Testis (tissue), 2 donors: ENCODE measurements at regions not wholly inside any gene's neighbourhood (a gene's known extent, or its start where the extent isn't known, plus 50 kb on each side); places are given as distances from the start of the nearest gene placed in this dataset.

ENCODE experiments used
- DNase-seq: peaks from one replicate; pipeline ENCODE4 v3.0.0-alpha.2; 2019
- H3K27ac ChIP-seq, 2 donors: fragments of 200-600 bp; sonication (generic); one replicate each; pipeline ENCODE4 v1.5.1; 2019
- H3K27me3 ChIP-seq: fragments of 200-600 bp; sonication (generic); one replicate; pipeline ENCODE4 v1.5.1; 2019
- H3K36me3 ChIP-seq: fragments of 200-600 bp; sonication (generic); one replicate; pipeline ENCODE4 v1.5.1; 2017; ENCODE audit warnings: low read depth; ENCODE audit errors: missing control alignments
- H3K4me1 ChIP-seq: fragments of 200-600 bp; sonication (generic); one replicate; pipeline ENCODE4 v1.5.1; 2019
- H3K4me3 ChIP-seq, 2 donors: fragments of 200-600 bp; sonication (generic); one replicate each; pipeline ENCODE4 v1.5.1; 2017 to 2019
- H3K9me3 ChIP-seq: fragments of 200-600 bp; sonication (generic); one replicate; pipeline ENCODE4 v1.5.1; 2017
- CTCF ChIP-seq, 3 experiments: fragments of 450-650 bp in 2 of 3; fragments of 200-600 bp in 1 of 3; sonication (generic) in 1 of 3; IDR thresholded peaks; one replicate each; pipeline ENCODE4 v1.5.1; 2016 to 2019; ENCODE audit warnings: antibody characterized with exemption in 3 of 3, mild to moderate bottlenecking in 2 of 3, moderate library complexity in 1 of 3
- POLR2A ChIP-seq: fragments of 450-650 bp; IDR thresholded peaks from one replicate; pipeline ENCODE4 v1.6.1; 2017; ENCODE audit warnings: antibody characterized with exemption, mild to moderate bottlenecking, moderate library complexity
- WGBS, 2 donors: methylation state at CpG; one replicate each; pipeline ENCODE4 v1.1.5; 2018; 5-methylcytosine and 5-hydroxymethylcytosine counted together
- intact Hi-C: fragments of 100-400 bp; cut with DNase I; formaldehyde crosslinking; loops from one replicate; pipeline ENCODE4 v1.15.1; 2023; ENCODE audit warnings: low total_unique reads

DNA sequence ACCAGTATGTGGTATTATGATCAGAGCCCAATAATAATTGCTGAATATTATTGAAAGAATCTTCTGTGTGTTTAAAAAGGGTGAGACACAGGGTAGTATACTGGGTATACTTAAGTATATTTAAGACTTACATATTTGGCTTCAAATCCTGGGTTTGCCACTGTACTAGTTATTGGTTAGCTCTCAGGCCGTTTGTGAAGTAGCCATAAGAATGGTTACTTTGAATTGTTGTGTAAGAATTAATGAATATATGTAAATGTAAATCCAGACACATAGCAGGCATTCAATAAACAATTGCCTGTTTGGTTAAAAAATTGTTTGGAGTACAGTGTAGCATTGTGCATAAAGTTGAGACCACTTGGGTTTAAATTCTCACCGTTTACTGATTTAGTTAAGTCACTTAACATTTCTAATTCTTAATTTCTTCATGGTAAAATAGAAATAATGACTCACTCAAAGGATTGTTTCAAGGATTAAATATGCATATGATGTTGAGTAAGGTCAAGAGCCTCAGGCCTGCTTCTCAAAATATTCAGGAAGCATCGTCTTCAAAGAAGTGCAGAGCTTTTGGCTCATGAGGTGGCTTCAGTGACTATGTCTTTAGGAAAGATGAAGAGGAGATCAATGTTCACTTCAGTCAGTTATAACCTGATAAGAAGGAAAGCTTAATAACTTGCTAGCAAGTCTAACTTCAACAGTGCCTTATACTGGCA is 207.9 kb upstream of the NT5C1B start:
- intact Hi-C loops: no loop called here
- WGBS, 2 donors: 95 to 98% methylated on average over 3 of the region's 3 CpGs
- Histone ChIP-seq H3K27me3 (no peaks in the 10 kb centered on the region), H3K9me3 (no peaks in the 10 kb centered on the region), H3K4me1 (no peaks in the 10 kb centered on the region), H3K27ac (no peak overlapping the region), H3K36me3 (no peaks in the 10 kb centered on the region), H3K4me3 (no peak overlapping the region)
- TF ChIP-seq CTCF (IDR thresholded peaks at IDR 0.05) (no peak), POLR2A (no peak)
- DNase-seq: no peak

DNA sequence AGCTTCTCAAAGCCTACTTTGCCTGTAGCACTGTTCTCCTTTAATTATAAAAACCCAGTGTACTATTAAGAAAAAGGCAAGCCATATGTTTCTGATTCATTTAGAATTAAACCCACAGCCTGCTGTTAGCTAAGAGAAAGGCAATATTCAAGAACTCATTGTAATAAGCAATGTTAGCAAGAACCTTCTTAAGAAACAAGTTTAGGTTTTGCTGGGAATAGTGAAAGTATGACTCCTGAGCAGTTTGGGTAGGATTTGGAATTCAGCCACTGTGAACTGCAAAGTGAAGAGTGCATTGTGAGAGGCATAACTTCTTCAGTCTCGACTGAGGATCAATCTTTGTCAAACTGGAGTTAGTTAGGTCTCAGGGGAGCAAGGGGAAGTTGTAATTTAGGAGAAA is 206.5 kb upstream of the NT5C1B start:
- Histone ChIP-seq H3K27ac (no peak overlapping the region), H3K27me3 (no peaks in the 10 kb centered on the region), H3K36me3 (no peaks in the 10 kb centered on the region), H3K9me3 (no peaks in the 10 kb centered on the region), H3K4me1 (no peaks in the 10 kb centered on the region), H3K4me3 (no peak overlapping the region)
- DNase-seq: no peak
- TF ChIP-seq CTCF (IDR thresholded peaks at IDR 0.05) (no peak), POLR2A (no peak)
- intact Hi-C loops: no loop called here
- WGBS, 2 donors: 41% methylated on average over 1 of the region's 1 CpG

- Histone ChIP-seq H3K36me3 (no peaks in the 10 kb centered on the region), H3K9me3 (no peaks in the 10 kb centered on the region), H3K4me3 (no peak overlapping the region), H3K27ac (no peak overlapping the region), H3K27me3 (no peaks in the 10 kb centered on the region), H3K4me1 (no peaks in the 10 kb centered on the region)
- 82 to 90% methylated on average over 6 of the region's 6 CpGs for WGBS, 2 donors
- intact Hi-C loops: no loop called here
- TF ChIP-seq CTCF (IDR thresholded peaks at IDR 0.05) (no peak), POLR2A (no peak)
- no peak for DNase-seq
These were observed 203.3 kb upstream of the NT5C1B start for GRCh38 chr2:18792684-18793083.

DNA sequence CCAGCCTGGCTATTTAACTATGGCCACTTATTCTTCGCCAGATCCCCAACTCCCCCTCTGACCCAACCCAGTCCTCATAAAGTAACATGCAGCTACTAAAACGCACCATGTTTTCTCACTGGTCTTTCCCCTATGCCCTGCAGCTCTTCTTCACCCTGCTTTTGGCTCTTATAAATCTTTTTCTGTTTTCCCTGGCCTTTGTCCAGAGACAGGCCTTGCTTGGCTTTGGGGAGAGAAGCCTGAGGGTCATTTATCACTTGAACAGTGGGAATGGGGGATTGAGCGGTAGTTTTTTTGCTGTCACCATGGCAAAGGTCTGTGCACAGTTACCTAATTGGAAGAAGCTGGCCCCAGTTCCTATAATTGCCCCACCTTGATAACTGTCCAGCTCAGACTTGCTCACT is 202.9 kb upstream of the NT5C1B start:
- 71 to 72% methylated on average over 3 of the region's 3 CpGs for WGBS, 2 donors
- no peaks in the 10 kb centered on the region for H3K4me1 ChIP-seq
- TF ChIP-seq POLR2A: no peak
- TF ChIP-seq CTCF (IDR thresholded peaks at IDR 0.05): no peak
- H3K27ac ChIP-seq: no peak overlapping the region
- H3K4me3 ChIP-seq: no peak overlapping the region
- intact Hi-C loops: no loop called here
- no peaks in the 10 kb centered on the region for H3K9me3 ChIP-seq
- H3K36me3 ChIP-seq: no peaks in the 10 kb centered on the region
- DNase-seq: no peak
- H3K27me3 ChIP-seq: no peaks in the 10 kb centered on the region

DNA sequence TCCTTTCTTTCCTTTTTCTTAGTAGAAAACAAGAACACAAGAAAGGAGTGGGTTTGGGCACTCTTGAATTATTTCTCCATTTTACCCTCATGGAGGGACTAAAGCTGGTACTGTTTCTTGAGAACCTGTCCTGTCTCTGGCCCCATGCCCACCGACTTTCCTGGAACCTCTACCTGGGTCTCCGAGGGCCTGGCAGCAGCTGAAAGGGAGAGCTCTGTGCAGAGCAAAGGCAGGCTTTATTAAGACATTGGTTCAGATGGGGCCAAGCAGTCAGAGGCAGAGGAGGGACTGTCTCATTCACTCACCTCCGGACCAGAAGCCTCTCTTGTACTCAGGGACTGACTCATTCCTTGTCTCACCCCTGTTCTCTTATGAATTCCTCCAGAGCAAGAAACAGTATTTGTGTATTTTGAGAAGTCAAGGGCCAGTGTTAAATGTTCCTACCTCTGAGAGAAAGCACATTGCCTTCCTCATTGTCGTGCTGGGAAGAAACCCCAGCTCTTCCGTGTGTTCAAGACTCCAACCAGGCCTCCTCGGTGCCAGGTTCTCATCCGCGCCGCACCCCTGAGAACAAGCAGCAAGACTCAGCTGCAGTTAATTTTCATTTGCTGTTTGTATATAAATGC is 201.9 kb upstream of the NT5C1B start:
- no peaks in the 10 kb centered on the region for H3K36me3 ChIP-seq
- no peaks in the 10 kb centered on the region for H3K27me3 ChIP-seq
- DNase-seq: no peak
- no peaks in the 10 kb centered on the region for H3K9me3 ChIP-seq
- H3K27ac ChIP-seq: no peak overlapping the region
- TF ChIP-seq CTCF (IDR thresholded peaks at IDR 0.05) (no peak), POLR2A (no peak)
- intact Hi-C loops: no loop called here
- no peaks in the 10 kb centered on the region for H3K4me1 ChIP-seq
- no peak overlapping the region for H3K4me3 ChIP-seq
- 76 to 80% methylated on average over 8 to 9 of the region's 9 CpGs for WGBS, 2 donors
